ENCODE measurements at regions not wholly inside any gene's neighbourhood (a gene's known extent, or its start where the extent isn't known, plus 50 kb on each side); places are given as distances from the start of the nearest gene placed in this dataset.

DNA sequence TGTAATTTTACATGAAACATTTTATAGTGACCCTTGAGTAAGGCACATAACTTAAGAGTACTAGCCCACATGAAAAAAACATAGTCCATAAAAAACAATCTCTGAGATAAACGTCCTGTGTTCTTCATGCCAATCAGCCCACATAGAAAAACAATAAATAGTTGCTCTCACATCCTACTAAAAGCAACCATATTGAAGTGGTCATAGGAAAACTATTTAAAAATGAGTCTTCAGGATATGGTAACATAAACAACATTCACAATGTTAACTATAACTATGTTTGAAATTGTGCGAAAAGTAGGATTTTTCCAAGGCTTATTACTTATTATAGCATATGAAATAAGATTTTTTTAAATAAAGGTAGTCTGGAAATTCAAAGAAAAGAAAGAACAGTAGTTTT, 77.1 kb upstream of the EPHA5 start:
- Histone ChIP-seq H3K4me1 (ENCODE audit: control insufficient read depth, insufficient read depth, low read length) (no peaks in the 10 kb centered on the region), H3K4me3 (ENCODE audit: low read depth, low read length) (no peak overlapping the region), H3K9me3 (ENCODE audit: control insufficient read depth, insufficient read depth, low read depth, low read length) (no peaks in the 10 kb centered on the region), H3K9ac (ENCODE audit: low read length) (no peak overlapping the region), H3K27ac (ENCODE audit: low read depth, low read length) (no peak overlapping the region), H3K27me3 (ENCODE audit: control insufficient read depth, insufficient read depth, low read length) (no peaks in the 10 kb centered on the region), H3K36me3 (ENCODE audit: control insufficient read depth, insufficient read depth, low read length) (no peaks in the 10 kb centered on the region)

DNA sequence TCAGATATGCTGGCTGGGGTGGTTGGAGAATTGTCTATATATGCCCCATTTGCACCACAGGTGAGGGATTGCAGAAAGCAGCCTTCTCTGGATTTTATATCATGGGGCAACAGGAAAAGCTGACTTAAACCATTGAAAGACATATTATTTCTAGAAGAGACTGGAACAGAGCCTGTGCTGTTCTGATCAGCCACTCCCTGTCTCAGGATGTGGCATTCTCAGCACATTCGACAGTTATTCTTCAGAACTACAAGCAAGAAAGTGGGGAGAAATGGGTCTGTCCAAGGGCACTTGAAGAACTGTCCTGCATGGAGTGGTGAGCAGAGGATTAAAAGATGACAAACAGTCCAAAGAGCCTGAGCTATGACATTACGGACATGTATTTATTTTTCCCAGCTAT, 67.8 kb upstream of the EPHA5 start:
- Histone ChIP-seq H3K36me3 (ENCODE audit: control insufficient read depth, insufficient read depth, low read length) (no peaks in the 10 kb centered on the region), H3K4me3 (ENCODE audit: low read depth, low read length) (no peak overlapping the region), H3K27me3 (ENCODE audit: control insufficient read depth, insufficient read depth, low read length) (no peaks in the 10 kb centered on the region), H3K4me1 (ENCODE audit: control insufficient read depth, insufficient read depth, low read length) (no peaks in the 10 kb centered on the region), H3K9ac (ENCODE audit: low read length) (no peak overlapping the region), H3K9me3 (ENCODE audit: control insufficient read depth, insufficient read depth, low read depth, low read length) (no peaks in the 10 kb centered on the region), H3K27ac (ENCODE audit: low read depth, low read length) (no peak overlapping the region)

DNA sequence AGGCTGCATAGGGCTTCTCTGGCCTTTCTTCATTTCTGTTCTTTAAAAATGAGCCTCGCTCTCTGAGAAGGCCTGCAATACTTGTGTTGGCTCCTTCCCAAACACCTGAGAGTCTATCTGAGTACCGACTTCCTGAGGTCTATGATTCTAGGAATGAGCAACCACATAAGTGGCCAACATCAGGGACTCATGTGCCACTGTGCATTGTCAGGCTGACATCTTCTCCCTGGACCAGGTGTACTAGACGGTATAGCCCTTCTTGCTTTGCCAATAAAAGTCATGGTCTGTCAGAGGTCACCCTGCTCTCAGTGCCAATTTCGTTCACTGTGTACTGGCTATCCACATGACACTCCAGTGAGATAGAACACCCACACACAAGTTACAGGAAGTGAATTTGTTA, 67.4 kb upstream of the EPHA5 start:
- no peaks in the 10 kb centered on the region for H3K9me3 ChIP-seq (ENCODE audit: control insufficient read depth, insufficient read depth, low read depth, low read length)
- no peak overlapping the region for H3K27ac ChIP-seq (ENCODE audit: low read depth, low read length)
- no peak overlapping the region for H3K4me3 ChIP-seq (ENCODE audit: low read depth, low read length)
- no peaks in the 10 kb centered on the region for H3K27me3 ChIP-seq (ENCODE audit: control insufficient read depth, insufficient read depth, low read length)
- H3K9ac ChIP-seq (ENCODE audit: low read length), result no peak overlapping the region
- H3K36me3 ChIP-seq (ENCODE audit: control insufficient read depth, insufficient read depth, low read length), result no peaks in the 10 kb centered on the region
- H3K4me1 ChIP-seq (ENCODE audit: control insufficient read depth, insufficient read depth, low read length), result no peaks in the 10 kb centered on the region

DNA sequence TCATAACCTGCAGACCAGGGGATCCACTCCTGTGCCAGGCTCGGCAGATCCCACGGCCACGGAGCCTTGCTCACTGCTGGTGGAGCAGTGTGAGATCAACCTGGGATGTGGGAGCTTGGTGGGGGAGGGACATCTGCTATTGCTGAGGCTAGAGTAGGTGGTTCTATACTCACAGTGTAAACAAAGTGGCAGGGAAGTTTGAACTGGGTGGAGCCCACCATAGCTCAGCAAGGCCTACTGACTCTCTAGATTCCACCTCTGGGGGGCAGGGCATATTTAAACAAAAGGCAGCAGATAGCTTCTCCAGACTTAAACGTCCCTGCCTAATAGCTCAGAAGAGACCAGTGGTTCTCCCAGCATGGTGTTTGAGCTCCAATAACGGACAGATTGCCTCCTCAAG, 54.7 kb upstream of the EPHA5 start:
- no peaks in the 10 kb centered on the region for H3K4me1 ChIP-seq (ENCODE audit: control insufficient read depth, insufficient read depth, low read length)
- H3K27me3 ChIP-seq (ENCODE audit: control insufficient read depth, insufficient read depth, low read length), result no peaks in the 10 kb centered on the region
- H3K36me3 ChIP-seq (ENCODE audit: control insufficient read depth, insufficient read depth, low read length), result no peaks in the 10 kb centered on the region
- no peak overlapping the region for H3K27ac ChIP-seq (ENCODE audit: low read depth, low read length)
- no peaks in the 10 kb centered on the region for H3K9me3 ChIP-seq (ENCODE audit: control insufficient read depth, insufficient read depth, low read depth, low read length)
- no peak overlapping the region for H3K9ac ChIP-seq (ENCODE audit: low read length)
- H3K4me3 ChIP-seq (ENCODE audit: low read depth, low read length), result no peak overlapping the region
